GM21423 (cell line): ENCODE measurements at regions not wholly inside any gene's neighbourhood (a gene's known extent, or its start where the extent isn't known, plus 50 kb on each side); places are given as distances from the start of the nearest gene placed in this dataset.

Experiments
- ATAC-seq: cut with Tn5 transposase; IDR thresholded peaks from one replicate; pipeline ENCODE4 v1.9.1; 2021; ENCODE audit warnings: mild to moderate bottlenecking, moderate library complexity; ENCODE audit not compliant: unreplicated experiment

- no peak for ATAC-seq
These were observed 1021.2 kb downstream of the TBC1D22A start for GRCh38 chr22:47783433-47784366.

- ATAC-seq, result no peak
These were observed 1020.1 kb downstream of the TBC1D22A start for GRCh38 chr22:47782328-47783075.

GRCh38 chr22:47781427-47782111, 1019.1 kb downstream of the TBC1D22A start:
- ATAC-seq, result no peak

- no peak for ATAC-seq
These were observed 1018.6 kb downstream of the TBC1D22A start for GRCh38 chr22:47781024-47781423.

GRCh38 chr22:47780281-47780875, 1017.9 kb downstream of the TBC1D22A start:
- ATAC-seq, result no peak

GRCh38 chr22:47779474-47779873, 1017.0 kb downstream of the TBC1D22A start:
- ATAC-seq, result no peak

GRCh38 chr22:47778160-47778658, 1015.8 kb downstream of the TBC1D22A start:
- no peak for ATAC-seq

GRCh38 chr22:47777426-47777825, 1015.0 kb downstream of the TBC1D22A start:
- ATAC-seq, result no peak

- no peak for ATAC-seq
These were observed 1013.9 kb downstream of the TBC1D22A start for GRCh38 chr22:47776329-47776728.

GRCh38 chr22:47775686-47776085, 1013.2 kb downstream of the TBC1D22A start:
- ATAC-seq, result no peak

GRCh38 chr22:47775191-47775590, 1012.7 kb downstream of the TBC1D22A start:
- no peak for ATAC-seq

GRCh38 chr22:47773635-47774034, 1011.2 kb downstream of the TBC1D22A start:
- ATAC-seq, result no peak

- no peak for ATAC-seq
These were observed 1010.4 kb downstream of the TBC1D22A start for GRCh38 chr22:47772864-47773263.

GRCh38 chr22:47769652-47770051, 1007.2 kb downstream of the TBC1D22A start:
- ATAC-seq, result no peak

GRCh38 chr22:47768027-47768426, 1005.6 kb downstream of the TBC1D22A start:
- no peak for ATAC-seq

- ATAC-seq, result no peak
These were observed 1005.0 kb downstream of the TBC1D22A start for GRCh38 chr22:47767403-47767802.

- ATAC-seq, result no peak
These were observed 1003.3 kb downstream of the TBC1D22A start for GRCh38 chr22:47765757-47766156.

GRCh38 chr22:47762141-47762540, 999.7 kb downstream of the TBC1D22A start:
- no peak for ATAC-seq

- no peak for ATAC-seq
These were observed 997.5 kb downstream of the TBC1D22A start for GRCh38 chr22:47759909-47760308.

- ATAC-seq, result no peak
These were observed 995.3 kb downstream of the TBC1D22A start for GRCh38 chr22:47757741-47758140.

GRCh38 chr22:47750086-47750485, 987.6 kb downstream of the TBC1D22A start:
- no peak for ATAC-seq
